K562 (cell line): ENCODE measurements at regions not wholly inside any gene's neighbourhood (a gene's known extent, or its start where the extent isn't known, plus 50 kb on each side); places are given as distances from the start of the nearest gene placed in this dataset.

Experiments used
- ATAC-seq: fragments of 200-7000 bp; cut with Tn5 transposase; 3 replicates; pipeline ENCODE4 v1.9.1; 2020; ENCODE audit warnings: moderate library complexity
- BruUV-seq: library from RNA; stranded (reverse); fragments of 400-500 nt; replicated peaks from 2 replicates; lab custom pipeline; 2021; lab: Mats Ljungman, UMichigan
- CTCF ChIA-PET: fragments of 300-600 bp; formaldehyde crosslinking; extraction: SDS; loops from one replicate; lab custom pipeline; 2021; ENCODE audit warnings: low intra/inter-chr PET ratio; lab: Yijun Ruan, JAX
- POLR2A ChIA-PET: fragments of 300-600, 350-650 bp; sonication (Branson Sonifier 250); formaldehyde crosslinking; extraction: SDS; loops from one replicate; lab custom pipeline; 2021; ENCODE audit warnings: antibody characterized with exemption, inconsistent platforms; lab: Yijun Ruan, JAX
- DNase-seq, 4 experiments: peaks; one replicate each; pipeline versions ENCODE4 v3.0.0 to v3.0.0-alpha.2; 2011 to 2018; ENCODE audit warnings: low spot score in 3 of 4, mixed read lengths in 3 of 4; ENCODE audit errors: extremely low read depth in 1 of 4
- FAIRE-seq: peaks from 2 replicates; lab custom pipeline; 2011; peaks lifted over from hg19 to GRCh38; lab: Jason Lieb, UNC
- H2AFZ ChIP-seq: 2 replicates; pipeline ENCODE4 v1.6.0; 2011; ENCODE audit warnings: low read depth, low read length, control low read depth, inconsistent platforms
- H3K27ac ChIP-seq: fragments of 200-600 bp; 3 replicates; pipeline ENCODE4 v1.8.0; 2011; ENCODE audit warnings: low read depth, mild to moderate bottlenecking, control low read depth, inconsistent platforms, low read length, moderate library complexity, mixed read lengths; ENCODE audit errors: extremely low read depth
- H3K27me3 ChIP-seq, 2 experiments: fragments of 300-600 bp in 1 of 2; 2 replicates in 1 of 2; 3 replicates in 1 of 2; pipeline versions ENCODE4 v1.6.0 to v1.8.0; 2011; ENCODE audit warnings: inconsistent platforms in 2 of 2, low read length in 2 of 2, mild to moderate bottlenecking in 1 of 2, mixed read lengths in 1 of 2, moderate library complexity in 1 of 2; ENCODE audit not compliant: control insufficient read depth in 2 of 2, insufficient read depth in 2 of 2
- H3K36me3 ChIP-seq: fragments of 300-600 bp; 3 replicates; pipeline ENCODE4 v1.8.0; 2011; ENCODE audit warnings: mild to moderate bottlenecking, low read length, inconsistent platforms; ENCODE audit not compliant: control insufficient read depth, insufficient read depth
- H3K4me1 ChIP-seq, 2 experiments: fragments of 200-600 bp in 1 of 2; replicated peaks in 1 of 2; 2 replicates in 1 of 2; 3 replicates in 1 of 2; pipeline versions ENCODE4 v1.5.1 to v1.8.0; 2011; ENCODE audit warnings: inconsistent platforms in 2 of 2, low read length in 2 of 2, mild to moderate bottlenecking in 1 of 2, mixed read lengths in 1 of 2, moderate library complexity in 1 of 2; ENCODE audit not compliant: control insufficient read depth in 2 of 2, insufficient read depth in 2 of 2
- H3K4me2 ChIP-seq: 2 replicates; pipeline ENCODE4 v1.6.1; 2011; ENCODE audit warnings: low read length, control low read depth, inconsistent platforms, mixed read lengths; ENCODE audit not compliant: insufficient read depth
- H3K4me3 ChIP-seq: fragments of 200-600 bp; sonication (generic), shearing (Covaris generic); 2 replicates; pipeline ENCODE4 v1.5.1; 2016; ENCODE audit warnings: control low read depth, inconsistent platforms
- H3K79me2 ChIP-seq: fragments of 200-600 bp; 3 replicates; pipeline ENCODE4 v1.8.0; 2011; ENCODE audit warnings: low read length, inconsistent platforms; ENCODE audit not compliant: control insufficient read depth, insufficient read depth
- H3K9ac ChIP-seq, 2 experiments: 2 replicates each; pipeline versions ENCODE4 v1.6.0 to v1.6.1; 2011; ENCODE audit warnings: low read depth in 2 of 2, low read length in 2 of 2, control low read depth in 1 of 2, inconsistent platforms in 1 of 2, mild to moderate bottlenecking in 1 of 2, mixed read lengths in 1 of 2; ENCODE audit not compliant: insufficient read depth in 1 of 2
- H3K9me1 ChIP-seq: one replicate; pipeline ENCODE4 v1.6.0; 2011; ENCODE audit warnings: inconsistent platforms, mild to moderate bottlenecking, low read length, moderate library complexity; ENCODE audit not compliant: control insufficient read depth, insufficient read depth
- H3K9me3 ChIP-seq: replicated peaks from 2 replicates; pipeline ENCODE4 v1.5.1; 2011; ENCODE audit warnings: low read depth, low read length, inconsistent platforms; ENCODE audit not compliant: control insufficient read depth, insufficient read depth
- H4K20me1 ChIP-seq: replicated peaks from 2 replicates; pipeline ENCODE4 v1.6.1; 2011; ENCODE audit warnings: low read length, inconsistent platforms, mixed read lengths; ENCODE audit not compliant: control insufficient read depth, insufficient read depth
- FOXM1 ChIP-seq, 2 experiments: fragments of 450-650 bp in 1 of 2; sonication (generic) in 1 of 2; formaldehyde crosslinking in 1 of 2; IDR thresholded peaks; 2 replicates each; pipeline versions ENCODE4 v1.6.1 to v1.9.0; 2017 to 2022; ENCODE audit warnings: low read depth in 2 of 2, mild to moderate bottlenecking in 2 of 2, missing genetic modification reagents in 1 of 2, moderate library complexity in 1 of 2
- GTF2B ChIP-seq: IDR thresholded peaks from 2 replicates; pipeline ENCODE4 v1.6.1; 2011; ENCODE audit not compliant: insufficient read length; ENCODE audit errors: extremely low read depth
- HNRNPLL ChIP-seq: fragments of 200-400 bp; formaldehyde crosslinking; IDR thresholded peaks from 2 replicates; pipeline ENCODE4 v1.6.1; 2017; ENCODE audit warnings: low read length, low read depth, mild to moderate bottlenecking; ENCODE audit not compliant: poor library complexity, severe bottlenecking
- HOXB6 ChIP-seq: fragments of 250-450 bp; sonication (Bioruptor Pico); IDR thresholded peaks from 2 replicates; pipeline ENCODE4 v1.5.1; 2022; ENCODE audit warnings: mild to moderate bottlenecking, borderline replicate concordance
- KHSRP ChIP-seq: fragments of 450-650 bp; IDR thresholded peaks from 2 replicates; pipeline ENCODE4 v1.6.1; 2017
- LEF1 ChIP-seq: fragments of 450-650 bp; IDR thresholded peaks from 2 replicates; pipeline ENCODE4 v1.6.1; 2016; ENCODE audit warnings: mild to moderate bottlenecking
- NCOA1 ChIP-seq: fragments of 450-650 bp; IDR thresholded peaks from 2 replicates; pipeline ENCODE4 v1.6.1; 2016; ENCODE audit warnings: low read depth
- SMAD3 ChIP-seq: fragments of 450-650 bp; formaldehyde crosslinking; conservative IDR thresholded peaks from 2 replicates; pipeline ENCODE4 v1.4.0; 2020; ENCODE audit warnings: mild to moderate bottlenecking
- SMARCC2 ChIP-seq: fragments of 450-650 bp; IDR thresholded peaks from 2 replicates; pipeline ENCODE4 v1.6.1; 2017; ENCODE audit warnings: antibody characterized with exemption, moderate library complexity, mild to moderate bottlenecking, low read depth
- TRIM28 ChIP-seq: fragments of 450-650 bp; IDR thresholded peaks from 2 replicates; pipeline ENCODE4 v1.6.1; 2017
- ZFX ChIP-seq: sonication (generic); formaldehyde crosslinking; IDR thresholded peaks from 2 replicates; pipeline ENCODE4 v1.8.0; 2022; ENCODE audit warnings: mild to moderate bottlenecking, missing genetic modification reagents, moderate library complexity
- ZHX1 ChIP-seq: fragments of 150-350 bp; conservative IDR thresholded peaks from 2 replicates; pipeline ENCODE4 v1.6.1; 2014; ENCODE audit warnings: low read length
- ZNF3 ChIP-seq: fragments of 250-450 bp; sonication (Bioruptor Pico); IDR thresholded peaks from 2 replicates; pipeline ENCODE4 v1.5.0; 2021; ENCODE audit warnings: mild to moderate bottlenecking, moderate library complexity
- ZNF311 ChIP-seq: fragments of 250-450 bp; sonication (Bioruptor Pico); IDR thresholded peaks from 2 replicates; pipeline ENCODE4 v1.4.0; 2020; ENCODE audit warnings: mild to moderate bottlenecking, moderate library complexity
- ZNF764 ChIP-seq: fragments of 250-450 bp; sonication (Bioruptor Pico); IDR thresholded peaks from 2 replicates; pipeline ENCODE4 v1.4.0; 2020; ENCODE audit warnings: low read depth, mild to moderate bottlenecking, moderate library complexity
- WGBS: fragments of 100-300 bp; shearing (Covaris generic); methylation state at CpG from one replicate; pipeline ENCODE4 v1.1.6; 2016; ENCODE audit warnings: low coverage, mixed read lengths; ENCODE audit not compliant: insufficient coverage; ENCODE audit errors: missing lambda C conversion rate; 5-methylcytosine and 5-hydroxymethylcytosine counted together
- in situ Hi-C: fragments of 300-500 bp; cut with MboI; formaldehyde crosslinking; loops from 4 replicates; pipeline ENCODE4 v1.15.0; 2018; ENCODE audit warnings: inconsistent platforms, mixed read lengths
- intact Hi-C: fragments of 100-400 bp; cut with micrococcal nuclease; formaldehyde crosslinking; loops from 2 replicates; pipeline ENCODE4 v1.14.2; 2022

- Histone ChIP-seq H3K79me2 (no peaks in the 10 kb centered on the region), H3K4me2 (no peak overlapping the region), H3K9me3 (no peaks in the 10 kb centered on the region), H4K20me1 (no peaks in the 10 kb centered on the region), H3K9me1 (no peaks in the 10 kb centered on the region), H3K27ac (no peak overlapping the region), H3K4me3 (no peak overlapping the region), H3K27me3 (no peaks in the 10 kb centered on the region), H3K36me3 (no peaks in the 10 kb centered on the region), H2AFZ (no peak overlapping the region), H3K9ac (no peak overlapping the region), H3K4me1 (no peaks in the 10 kb centered on the region)
- in situ Hi-C loops, result no loop called here
- 0% methylated on average over 3 of the region's 3 CpGs for WGBS
- ATAC-seq, result no peak
- no TSS peak for BruUV-seq
- no peak for FAIRE-seq
- intact Hi-C loops, result no loop called here
- no peak for TF ChIP-seq SMAD3 (CRISPR knock-in tag)
- TF ChIP-seq LEF1, result no peak
- DNase-seq, result no peak
- ChIA-PET CTCF (no interaction called here), POLR2A (no interaction called here)
Observed at GRCh38 chr4:188989371-188989770, 850.1 kb downstream of the TRIML1 start.

GRCh38 chr4:188992706-188993105 is 853.5 kb downstream of the TRIML1 start:
- ChIA-PET CTCF (no interaction called here), POLR2A (no interaction called here)
- H3K9ac ChIP-seq, result no peak overlapping the region
- BruUV-seq, result no TSS peak
- H3K4me2 ChIP-seq, result no peak overlapping the region
- FAIRE-seq (no peak), DNase-seq (no peak), ATAC-seq (no peak)
- intact Hi-C loops (no loop called here), in situ Hi-C loops (no loop called here)
- H3K9me3 ChIP-seq, result no peaks in the 10 kb centered on the region
- TF ChIP-seq FOXM1 (IDR thresholded peaks at IDR 0.05; ENCODE audit: low read depth) (no peak), FOXM1 (CRISPR knock-in tag; IDR thresholded peaks at IDR 0.05; ENCODE audit: low read depth) (no peak), ZNF3 (CRISPR knock-in tag) (no peak), KHSRP (no peak), ZHX1 (no peak), ZFX (CRISPR knock-in tag) (no peak), TRIM28 (no peak), GTF2B (no peak), HOXB6 (CRISPR knock-in tag) (no peak), ZNF764 (CRISPR knock-in tag) (no peak), HNRNPLL (no peak), ZNF311 (CRISPR knock-in tag) (no peak), NCOA1 (no peak), SMARCC2 (no peak)
- H3K4me1 ChIP-seq, result no peaks in the 10 kb centered on the region
- H3K4me3 ChIP-seq, result no peak overlapping the region
- H3K27me3 ChIP-seq, result no peaks in the 10 kb centered on the region
- no peaks in the 10 kb centered on the region for H3K9me1 ChIP-seq
- H3K79me2 ChIP-seq, result no peaks in the 10 kb centered on the region
- WGBS, result 11% methylated on average over 1 of the region's 1 CpG
- H3K36me3 ChIP-seq, result no peaks in the 10 kb centered on the region
- no peak overlapping the region for H3K27ac ChIP-seq
- no peaks in the 10 kb centered on the region for H4K20me1 ChIP-seq
- no peak overlapping the region for H2AFZ ChIP-seq
